Peyer's patch (tissue), 4 donors: ENCODE measurements at regions not wholly inside any gene's neighbourhood (a gene's known extent, or its start where the extent isn't known, plus 50 kb on each side); places are given as distances from the start of the nearest gene placed in this dataset.

Experiments used
- DNase-seq, 3 donors: peaks; one replicate each; pipeline ENCODE4 v3.0.0-alpha.2; 2017 to 2019
- H3K27ac ChIP-seq, 4 donors: fragments of 200-600 bp; sonication (generic); one replicate each; pipeline ENCODE4 v1.5.1; 2016 to 2019
- H3K27me3 ChIP-seq, 2 donors: fragments of 200-600 bp; sonication (generic); one replicate each; pipeline ENCODE4 v1.5.1; 2019
- H3K36me3 ChIP-seq, 3 donors: fragments of 200-600 bp; sonication (generic); one replicate each; pipeline ENCODE4 v1.5.1; 2016 to 2019
- H3K4me1 ChIP-seq, 4 donors: fragments of 200-600 bp; sonication (generic); one replicate each; pipeline ENCODE4 v1.5.1; 2016 to 2019
- H3K4me3 ChIP-seq, 4 donors: fragments of 200-600 bp; sonication (generic); 1 replicate in 3 of 4; 2 replicates in 1 of 4; pipeline ENCODE4 v1.5.1; 2016 to 2019; ENCODE audit warnings: mild to moderate bottlenecking in 1 of 4
- H3K9me3 ChIP-seq, 4 donors: fragments of 200-600 bp; sonication (generic); one replicate each; pipeline ENCODE4 v1.5.1; 2016 to 2019; ENCODE audit warnings: mild to moderate bottlenecking in 1 of 4
- CTCF ChIP-seq, 6 experiments: fragments of 450-650 bp in 4 of 6; fragments of 200-600 bp in 2 of 6; sonication (generic) in 1 of 6; IDR thresholded peaks; one replicate each; pipeline ENCODE4 v1.5.1; 2017 to 2019; ENCODE audit warnings: antibody characterized with exemption in 6 of 6, mild to moderate bottlenecking in 3 of 6, moderate library complexity in 1 of 6
- POLR2A ChIP-seq, 2 donors: fragments of 450-650 bp; IDR thresholded peaks; one replicate each; pipeline ENCODE4 v1.5.1; 2017; ENCODE audit warnings: antibody characterized with exemption in 2 of 2, mild to moderate bottlenecking in 2 of 2, moderate library complexity in 2 of 2

- Histone ChIP-seq H3K4me3 (no peak overlapping the region), H3K9me3 (no peaks in the 10 kb centered on the region), H3K27me3 (no peaks in the 10 kb centered on the region), H3K36me3 (no peaks in the 10 kb centered on the region), H3K27ac (no peak overlapping the region), H3K4me1 (no peaks in the 10 kb centered on the region)
- TF ChIP-seq POLR2A (IDR thresholded peaks at IDR 0.05) (no peak), CTCF (IDR thresholded peaks at IDR 0.05) (no peak)
- no peak for DNase-seq
These were observed 299.8 kb downstream of the SHQ1 start for GRCh38 chr3:72548461-72548860.

- Histone ChIP-seq H3K27ac (no peak overlapping the region), H3K36me3 (no peaks in the 10 kb centered on the region), H3K9me3 (no peaks in the 10 kb centered on the region), H3K4me3 (no peak overlapping the region), H3K27me3 (no peaks in the 10 kb centered on the region), H3K4me1 (no peaks in the 10 kb centered on the region)
- TF ChIP-seq CTCF (IDR thresholded peaks at IDR 0.05) (no peak), POLR2A (IDR thresholded peaks at IDR 0.05) (no peak)
- DNase-seq = no peak
These were observed 301.1 kb downstream of the SHQ1 start for GRCh38 chr3:72547183-72547582.

GRCh38 chr3:72544239-72544638, 304.0 kb downstream of the SHQ1 start:
- Histone ChIP-seq H3K9me3 (no peaks in the 10 kb centered on the region), H3K4me1 (no peaks in the 10 kb centered on the region), H3K27ac (no peak overlapping the region), H3K27me3 (no peaks in the 10 kb centered on the region), H3K4me3 (no peak overlapping the region), H3K36me3 (no peaks in the 10 kb centered on the region)
- no peak for DNase-seq
- TF ChIP-seq CTCF (IDR thresholded peaks at IDR 0.05) (no peak), POLR2A (IDR thresholded peaks at IDR 0.05) (no peak)

GRCh38 chr3:72543246-72543645, 305.0 kb downstream of the SHQ1 start:
- H3K4me1 ChIP-seq = no peaks in the 10 kb centered on the region
- TF ChIP-seq POLR2A (IDR thresholded peaks at IDR 0.05) = no peak
- no peaks in the 10 kb centered on the region for H3K36me3 ChIP-seq
- H3K9me3 ChIP-seq = no peaks in the 10 kb centered on the region
- no peak for DNase-seq
- H3K27ac ChIP-seq = no peak overlapping the region
- H3K4me3 ChIP-seq = no peak overlapping the region
- no peaks in the 10 kb centered on the region for H3K27me3 ChIP-seq

- Histone ChIP-seq H3K4me1 (no peaks in the 10 kb centered on the region), H3K4me3 (no peak overlapping the region), H3K27me3 (no peaks in the 10 kb centered on the region), H3K9me3 (no peaks in the 10 kb centered on the region), H3K27ac (no peak overlapping the region), H3K36me3 (no peaks in the 10 kb centered on the region)
- no peak for TF ChIP-seq CTCF (IDR thresholded peaks at IDR 0.05)
- TF ChIP-seq POLR2A (IDR thresholded peaks at IDR 0.05) = no peak
- DNase-seq = no peak
These were observed 305.5 kb downstream of the SHQ1 start for GRCh38 chr3:72542781-72543180.

- no peaks in the 10 kb centered on the region for H3K36me3 ChIP-seq
- TF ChIP-seq POLR2A (IDR thresholded peaks at IDR 0.05) = no peak
- TF ChIP-seq CTCF (IDR thresholded peaks at IDR 0.05) = no peak
- no peak overlapping the region for H3K4me3 ChIP-seq
- H3K27ac ChIP-seq = no peak overlapping the region
- no peaks in the 10 kb centered on the region for H3K4me1 ChIP-seq
- H3K27me3 ChIP-seq = no peaks in the 10 kb centered on the region
- no peak for DNase-seq
- H3K9me3 ChIP-seq = no peaks in the 10 kb centered on the region
These were observed 308.4 kb downstream of the SHQ1 start for GRCh38 chr3:72539856-72540255.
